WTC11 (cell line): ENCODE measurements at regions not wholly inside any gene's neighbourhood (a gene's known extent, or its start where the extent isn't known, plus 50 kb on each side); places are given as distances from the start of the nearest gene placed in this dataset.

Source experiments
- ATAC-seq: fragments of 200-7000 bp; cut with Tn5 transposase; 2 replicates; pipeline ENCODE4 v1.10.0; 2021; ENCODE audit warnings: mild to moderate bottlenecking, moderate library complexity
- CTCF ChIA-PET: fragments of 300-600 bp; sonication (Branson Sonifier 250); formaldehyde crosslinking; loops from one replicate; lab custom pipeline; 2021; ENCODE audit warnings: antibody characterized with exemption; lab: Charles Lee
- POLR2A ChIA-PET: fragments of 350-600 bp; sonication (Branson Sonifier 250); formaldehyde crosslinking; loops from one replicate; lab custom pipeline; 2021; ENCODE audit warnings: antibody characterized with exemption; lab: Charles Lee
- DNase-seq: peaks from one replicate; pipeline ENCODE4 v3.0.0; 2021; ENCODE audit warnings: low spot score
- H3K27ac Mint-ChIP-seq: 2 replicates; pipeline ENCODE4 v1.8.0; 2021; ENCODE audit warnings: mixed read lengths
- H3K27me3 Mint-ChIP-seq: 2 replicates; pipeline ENCODE4 v1.8.0; 2021; ENCODE audit warnings: low read depth, mild to moderate bottlenecking, moderate library complexity, mixed read lengths
- H3K36me3 Mint-ChIP-seq: 2 replicates; pipeline ENCODE4 v1.8.0; 2021; ENCODE audit warnings: mixed read lengths
- H3K4me1 Mint-ChIP-seq: 2 replicates; pipeline ENCODE4 v1.8.0; 2022; ENCODE audit warnings: mixed read lengths
- H3K4me3 Mint-ChIP-seq: 2 replicates; pipeline ENCODE4 v1.8.0; 2021; ENCODE audit warnings: mild to moderate bottlenecking, moderate library complexity, mixed read lengths
- H3K9me3 Mint-ChIP-seq: 2 replicates; pipeline ENCODE4 v1.8.0; 2021; ENCODE audit warnings: mixed read lengths
- ATF1 ChIP-seq: sonication (generic); formaldehyde crosslinking; IDR thresholded peaks from 2 replicates; pipeline ENCODE4 v1.8.1; 2023; ENCODE audit warnings: mild to moderate bottlenecking, moderate library complexity, missing genetic modification reagents
- CTCF ChIP-seq: fragments of 200-600 bp; IDR thresholded peaks from 2 replicates; pipeline ENCODE4 v1.8.0; 2022; ENCODE audit warnings: antibody characterized with exemption
- E2F1 ChIP-seq: sonication (generic); formaldehyde crosslinking; IDR thresholded peaks from 2 replicates; pipeline ENCODE4 v1.8.0; 2022; ENCODE audit warnings: mild to moderate bottlenecking, missing genetic modification reagents
- EMX1 ChIP-seq: fragments of 250-450 bp; sonication (Bioruptor Pico); IDR thresholded peaks from 2 replicates; pipeline ENCODE4 v1.8.0; 2021; ENCODE audit warnings: mild to moderate bottlenecking
- FOXP1 ChIP-seq: sonication (generic); formaldehyde crosslinking; IDR thresholded peaks from 2 replicates; pipeline ENCODE4 v1.8.0; 2022; ENCODE audit warnings: missing genetic modification reagents, mild to moderate bottlenecking, moderate library complexity, borderline replicate concordance
- JUN ChIP-seq: sonication (generic); formaldehyde crosslinking; IDR thresholded peaks from 2 replicates; pipeline ENCODE4 v1.8.0; 2023; ENCODE audit warnings: mild to moderate bottlenecking, missing genetic modification reagents
- MLX ChIP-seq: sonication (generic); formaldehyde crosslinking; IDR thresholded peaks from 2 replicates; pipeline ENCODE4 v1.8.1; 2023; ENCODE audit warnings: mild to moderate bottlenecking, missing genetic modification reagents, moderate library complexity
- MYBL2 ChIP-seq: sonication (generic); formaldehyde crosslinking; IDR thresholded peaks from 2 replicates; pipeline ENCODE4 v1.8.1; 2023; ENCODE audit warnings: mild to moderate bottlenecking, moderate library complexity, missing genetic modification reagents
- NFE2L1 ChIP-seq: sonication (generic); formaldehyde crosslinking; IDR thresholded peaks from 2 replicates; pipeline ENCODE4 v1.8.1; 2023; ENCODE audit warnings: missing genetic modification reagents
- PREB ChIP-seq: sonication (generic); formaldehyde crosslinking; IDR thresholded peaks from 2 replicates; pipeline ENCODE4 v1.8.1; 2022; ENCODE audit warnings: mild to moderate bottlenecking, missing genetic modification reagents, moderate library complexity, borderline replicate concordance
- TEAD4 ChIP-seq: sonication (generic); formaldehyde crosslinking; IDR thresholded peaks from 2 replicates; pipeline ENCODE4 v1.8.0; 2022; ENCODE audit warnings: mild to moderate bottlenecking, missing genetic modification reagents
- ZNF263 ChIP-seq: sonication (generic); formaldehyde crosslinking; IDR thresholded peaks from 2 replicates; pipeline ENCODE4 v1.8.1; 2022; ENCODE audit warnings: low read depth, mild to moderate bottlenecking, moderate library complexity, missing genetic modification reagents
- ZNF671 ChIP-seq: fragments of 250-450 bp; sonication (Bioruptor Pico); IDR thresholded peaks from 2 replicates; pipeline ENCODE4 v1.8.0; 2021; ENCODE audit warnings: mild to moderate bottlenecking
- TF ChIP-seq, protein P1 (sequence below): sonication (generic); formaldehyde crosslinking; conservative IDR thresholded peaks from 2 replicates; pipeline ENCODE4 v1.8.1; 2023; ENCODE audit warnings: mild to moderate bottlenecking, low read depth, missing genetic modification reagents, moderate library complexity
- TF ChIP-seq, protein P2 (sequence below): sonication (generic); formaldehyde crosslinking; IDR thresholded peaks from 2 replicates; pipeline ENCODE4 v1.8.0; 2023; ENCODE audit warnings: missing genetic modification reagents
- TF ChIP-seq, protein P3 (sequence below): sonication (generic); formaldehyde crosslinking; IDR thresholded peaks from 2 replicates; pipeline ENCODE4 v1.8.0; 2023; ENCODE audit warnings: missing genetic modification reagents, mild to moderate bottlenecking, borderline replicate concordance

- H3K9me3 Mint-ChIP-seq = peaks cover 28% of the 10 kb centered on the region
- TF ChIP-seq ZNF671 (no peak), FOXP1 (CRISPR knock-in tag) (no peak)
- H3K27ac Mint-ChIP-seq = no peak overlapping the region
- H3K27me3 Mint-ChIP-seq = no peaks in the 10 kb centered on the region
- DNase-seq (no peak), ATAC-seq (no peak)
- ChIA-PET POLR2A (no interaction called here), CTCF (no interaction called here)
- no peaks in the 10 kb centered on the region for H3K4me1 Mint-ChIP-seq
- H3K36me3 Mint-ChIP-seq = peaks cover 3% of the 10 kb centered on the region
- no peak overlapping the region for H3K4me3 Mint-ChIP-seq
These were observed 66.9 kb upstream of the TRIB2 start for GRCh38 chr2:12649602-12650400.

DNA sequence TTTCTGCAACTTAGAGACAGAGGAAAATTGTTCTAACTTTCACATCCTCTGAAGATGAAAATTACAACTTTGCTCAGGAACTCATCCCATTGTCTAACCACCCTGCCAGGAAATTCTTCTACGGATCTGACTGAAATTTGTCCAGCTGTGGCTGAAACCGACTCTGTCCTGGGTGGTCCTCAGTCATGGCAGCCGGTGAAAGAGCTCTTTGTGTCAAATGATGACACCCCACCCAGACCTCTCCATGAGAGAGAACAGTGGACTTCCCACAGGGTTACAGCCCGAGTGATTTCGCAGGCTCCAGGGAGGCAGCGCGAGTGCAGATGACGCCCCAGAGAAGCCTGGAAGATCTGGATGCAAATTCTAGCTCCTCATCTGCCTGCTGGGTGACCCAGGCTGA lies 65.1 kb upstream of the TRIB2 start:
- H3K27me3 Mint-ChIP-seq = no peaks in the 10 kb centered on the region
- POLR2A ChIA-PET = no interaction called here
- TF ChIP-seq EMX1 (CRISPR knock-in tag) = no peak
- no peak for TF ChIP-seq MLX (CRISPR knock-in tag)
- TF ChIP-seq JUN (CRISPR knock-in tag) = no peak
- no peak for TF ChIP-seq TEAD4 (CRISPR knock-in tag)
- TF ChIP-seq, all 79 proteins: peak for 0
- CTCF ChIA-PET = no interaction called here
- no peaks in the 10 kb centered on the region for H3K4me1 Mint-ChIP-seq
- H3K27ac Mint-ChIP-seq = no peak overlapping the region
- H3K4me3 Mint-ChIP-seq = no peak overlapping the region
- ATAC-seq (no peak), DNase-seq (no peak)
- peaks cover 13% of the 10 kb centered on the region for H3K9me3 Mint-ChIP-seq
- H3K36me3 Mint-ChIP-seq = no peaks in the 10 kb centered on the region; the same call in 1 of the 2 replicates

GRCh38 chr2:12652723-12653122 lies 64.0 kb upstream of the TRIB2 start:
- POLR2A ChIA-PET = interaction anchor here (0.5 to 0.7 kb wide), 2 partner anchors 89 to 789 kb away, joined by 3 to 5 read pairs; no protein-coding TSS in a partner anchor
- TF ChIP-seq JUN (CRISPR knock-in tag) = no peak
- no peak for TF ChIP-seq ATF1
- TF ChIP-seq, protein P1, sequence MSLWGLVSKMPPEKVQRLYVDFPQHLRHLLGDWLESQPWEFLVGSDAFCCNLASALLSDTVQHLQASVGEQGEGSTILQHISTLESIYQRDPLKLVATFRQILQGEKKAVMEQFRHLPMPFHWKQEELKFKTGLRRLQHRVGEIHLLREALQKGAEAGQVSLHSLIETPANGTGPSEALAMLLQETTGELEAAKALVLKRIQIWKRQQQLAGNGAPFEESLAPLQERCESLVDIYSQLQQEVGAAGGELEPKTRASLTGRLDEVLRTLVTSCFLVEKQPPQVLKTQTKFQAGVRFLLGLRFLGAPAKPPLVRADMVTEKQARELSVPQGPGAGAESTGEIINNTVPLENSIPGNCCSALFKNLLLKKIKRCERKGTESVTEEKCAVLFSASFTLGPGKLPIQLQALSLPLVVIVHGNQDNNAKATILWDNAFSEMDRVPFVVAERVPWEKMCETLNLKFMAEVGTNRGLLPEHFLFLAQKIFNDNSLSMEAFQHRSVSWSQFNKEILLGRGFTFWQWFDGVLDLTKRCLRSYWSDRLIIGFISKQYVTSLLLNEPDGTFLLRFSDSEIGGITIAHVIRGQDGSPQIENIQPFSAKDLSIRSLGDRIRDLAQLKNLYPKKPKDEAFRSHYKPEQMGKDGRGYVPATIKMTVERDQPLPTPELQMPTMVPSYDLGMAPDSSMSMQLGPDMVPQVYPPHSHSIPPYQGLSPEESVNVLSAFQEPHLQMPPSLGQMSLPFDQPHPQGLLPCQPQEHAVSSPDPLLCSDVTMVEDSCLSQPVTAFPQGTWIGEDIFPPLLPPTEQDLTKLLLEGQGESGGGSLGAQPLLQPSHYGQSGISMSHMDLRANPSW (CRISPR knock-in tag) = no peak
- no peak for TF ChIP-seq NFE2L1 (CRISPR knock-in tag)
- TF ChIP-seq, protein P2, sequence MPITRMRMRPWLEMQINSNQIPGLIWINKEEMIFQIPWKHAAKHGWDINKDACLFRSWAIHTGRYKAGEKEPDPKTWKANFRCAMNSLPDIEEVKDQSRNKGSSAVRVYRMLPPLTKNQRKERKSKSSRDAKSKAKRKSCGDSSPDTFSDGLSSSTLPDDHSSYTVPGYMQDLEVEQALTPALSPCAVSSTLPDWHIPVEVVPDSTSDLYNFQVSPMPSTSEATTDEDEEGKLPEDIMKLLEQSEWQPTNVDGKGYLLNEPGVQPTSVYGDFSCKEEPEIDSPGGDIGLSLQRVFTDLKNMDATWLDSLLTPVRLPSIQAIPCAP (CRISPR knock-in tag) = no peak
- TF ChIP-seq, protein P3, sequence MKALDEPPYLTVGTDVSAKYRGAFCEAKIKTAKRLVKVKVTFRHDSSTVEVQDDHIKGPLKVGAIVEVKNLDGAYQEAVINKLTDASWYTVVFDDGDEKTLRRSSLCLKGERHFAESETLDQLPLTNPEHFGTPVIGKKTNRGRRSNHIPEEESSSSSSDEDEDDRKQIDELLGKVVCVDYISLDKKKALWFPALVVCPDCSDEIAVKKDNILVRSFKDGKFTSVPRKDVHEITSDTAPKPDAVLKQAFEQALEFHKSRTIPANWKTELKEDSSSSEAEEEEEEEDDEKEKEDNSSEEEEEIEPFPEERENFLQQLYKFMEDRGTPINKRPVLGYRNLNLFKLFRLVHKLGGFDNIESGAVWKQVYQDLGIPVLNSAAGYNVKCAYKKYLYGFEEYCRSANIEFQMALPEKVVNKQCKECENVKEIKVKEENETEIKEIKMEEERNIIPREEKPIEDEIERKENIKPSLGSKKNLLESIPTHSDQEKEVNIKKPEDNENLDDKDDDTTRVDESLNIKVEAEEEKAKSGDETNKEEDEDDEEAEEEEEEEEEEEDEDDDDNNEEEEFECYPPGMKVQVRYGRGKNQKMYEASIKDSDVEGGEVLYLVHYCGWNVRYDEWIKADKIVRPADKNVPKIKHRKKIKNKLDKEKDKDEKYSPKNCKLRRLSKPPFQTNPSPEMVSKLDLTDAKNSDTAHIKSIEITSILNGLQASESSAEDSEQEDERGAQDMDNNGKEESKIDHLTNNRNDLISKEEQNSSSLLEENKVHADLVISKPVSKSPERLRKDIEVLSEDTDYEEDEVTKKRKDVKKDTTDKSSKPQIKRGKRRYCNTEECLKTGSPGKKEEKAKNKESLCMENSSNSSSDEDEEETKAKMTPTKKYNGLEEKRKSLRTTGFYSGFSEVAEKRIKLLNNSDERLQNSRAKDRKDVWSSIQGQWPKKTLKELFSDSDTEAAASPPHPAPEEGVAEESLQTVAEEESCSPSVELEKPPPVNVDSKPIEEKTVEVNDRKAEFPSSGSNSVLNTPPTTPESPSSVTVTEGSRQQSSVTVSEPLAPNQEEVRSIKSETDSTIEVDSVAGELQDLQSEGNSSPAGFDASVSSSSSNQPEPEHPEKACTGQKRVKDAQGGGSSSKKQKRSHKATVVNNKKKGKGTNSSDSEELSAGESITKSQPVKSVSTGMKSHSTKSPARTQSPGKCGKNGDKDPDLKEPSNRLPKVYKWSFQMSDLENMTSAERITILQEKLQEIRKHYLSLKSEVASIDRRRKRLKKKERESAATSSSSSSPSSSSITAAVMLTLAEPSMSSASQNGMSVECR (CRISPR knock-in tag) = no peak
- TF ChIP-seq TEAD4 (CRISPR knock-in tag) = no peak
- no peak for TF ChIP-seq CTCF
- TF ChIP-seq MYBL2 (CRISPR knock-in tag) = no peak
- no peak for TF ChIP-seq PREB (CRISPR knock-in tag)
- no peak for TF ChIP-seq ZNF263
- TF ChIP-seq E2F1 = no peak

More at GRCh38 chr2:12652723-12653122, 64.0 kb upstream of the TRIB2 start:
- Mint-ChIP-seq H3K4me3 (no peak overlapping the region), H3K4me1 (no peaks in the 10 kb centered on the region), H3K9me3 (peaks cover 6% of the 10 kb centered on the region), H3K36me3 (no peaks in the 10 kb centered on the region), H3K27me3 (no peaks in the 10 kb centered on the region), H3K27ac (no peak overlapping the region)
- CTCF ChIA-PET = interaction anchor here (0.8 kb wide), 1 partner anchor 65 kb away, joined by 3 read pairs; no protein-coding TSS in a partner anchor
- DNase-seq (no peak), ATAC-seq (no peak)
